Activated CD4-positive, alpha-beta T cell treated with anti-CD3 and anti-CD28 coated beads, Interleukin-2, amount 10 ng/mL, durations not matched to agents 24 days and 14 days (primary cell): ENCODE measurements at regions not wholly inside any gene's neighbourhood (a gene's known extent, or its start where the extent isn't known, plus 50 kb on each side); places are given as distances from the start of the nearest gene placed in this dataset.

Source experiments
- DNase-seq: peaks from one replicate; pipeline ENCODE4 v3.0.0; 2022
- H3K27ac Mint-ChIP-seq: one replicate; pipeline ENCODE4 v1.8.0; 2022; ENCODE audit warnings: mild to moderate bottlenecking, mixed read lengths
- H3K27me3 Mint-ChIP-seq: one replicate; pipeline ENCODE4 v1.8.0; 2022; ENCODE audit warnings: mixed read lengths
- H3K36me3 Mint-ChIP-seq: one replicate; pipeline ENCODE4 v1.8.0; 2022; ENCODE audit warnings: low read depth, mild to moderate bottlenecking, mixed read lengths
- H3K4me1 Mint-ChIP-seq: one replicate; pipeline ENCODE4 v1.8.0; 2021; ENCODE audit warnings: mixed read lengths
- H3K4me3 Mint-ChIP-seq: one replicate; pipeline ENCODE4 v1.8.0; 2022; ENCODE audit warnings: mild to moderate bottlenecking, moderate library complexity, mixed read lengths
- H3K9me3 Mint-ChIP-seq: one replicate; pipeline ENCODE4 v1.8.0; 2021; ENCODE audit warnings: mixed read lengths
- intact Hi-C: fragments of 100-400 bp; cut with micrococcal nuclease; formaldehyde crosslinking; loops from one replicate; pipeline ENCODE4 v1.15.1; 2023

DNA sequence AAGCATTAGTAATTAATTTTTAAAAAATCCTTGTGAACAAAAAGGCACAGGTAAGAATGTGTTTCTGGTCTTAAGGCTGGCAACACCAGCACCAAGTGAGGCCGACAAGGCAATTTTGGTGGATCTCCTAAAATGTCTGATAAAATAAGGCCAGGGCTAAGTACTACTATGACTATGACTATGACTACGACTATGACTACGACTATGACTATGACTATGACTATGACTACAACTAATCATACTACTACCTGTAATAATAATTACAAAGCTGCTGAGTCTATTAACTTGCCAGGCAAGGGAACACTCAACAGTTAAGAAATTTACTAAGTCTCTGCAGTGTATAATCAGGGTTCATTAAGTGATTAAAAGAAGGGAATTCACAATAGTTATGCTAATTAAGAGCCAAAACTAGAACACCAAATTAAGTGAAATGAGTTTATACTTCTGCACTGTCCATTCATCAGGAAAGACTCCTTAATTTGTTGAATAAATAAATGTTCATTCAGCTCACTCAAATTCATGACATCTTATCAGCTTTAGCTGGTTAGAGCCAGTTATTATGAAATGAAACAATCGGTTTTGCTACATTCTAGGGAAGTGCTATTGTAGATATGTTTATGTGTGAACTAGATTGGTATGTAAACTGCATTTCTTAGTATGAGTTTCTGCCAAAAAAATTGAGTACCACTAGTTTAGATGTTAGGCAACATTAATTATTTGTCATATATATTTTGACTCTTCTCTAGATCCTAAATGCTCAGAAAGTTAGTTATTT is 1626.2 kb upstream of the PCDH20 start:
- Mint-ChIP-seq H3K27ac (no peak overlapping the region), H3K36me3 (no peaks in the 10 kb centered on the region), H3K27me3 (no peaks in the 10 kb centered on the region), H3K4me1 (no peaks in the 10 kb centered on the region), H3K9me3 (peaks cover 8% of the 10 kb centered on the region), H3K4me3 (no peak overlapping the region)
- intact Hi-C loops: no loop called here
- no peak for DNase-seq

DNA sequence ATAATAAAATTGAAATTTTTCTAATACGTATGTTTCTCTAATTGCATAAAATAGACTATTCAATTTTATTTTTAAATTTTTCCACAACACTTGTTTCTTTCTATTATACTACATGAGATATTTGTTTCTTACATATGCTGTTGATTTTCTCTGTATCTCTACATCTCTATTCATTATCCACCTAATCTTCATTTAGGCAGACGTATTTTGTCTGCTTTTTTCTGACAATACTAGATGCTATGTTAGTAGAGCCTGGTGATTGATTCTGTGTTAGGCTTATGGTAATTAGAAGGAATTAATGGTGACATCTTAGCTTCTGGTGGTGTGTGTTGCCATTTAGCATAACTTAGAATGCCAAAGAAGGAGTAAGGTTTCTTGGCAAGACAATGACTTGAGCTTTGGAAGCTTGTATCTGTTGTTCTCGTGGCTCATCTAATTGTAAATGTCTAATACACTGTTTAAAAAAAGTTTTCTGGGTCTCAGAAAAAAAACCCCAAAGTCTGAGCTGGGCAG is 1610.7 kb upstream of the PCDH20 start:
- H3K27ac Mint-ChIP-seq: no peak overlapping the region
- DNase-seq: no peak
- H3K9me3 Mint-ChIP-seq: no peaks in the 10 kb centered on the region
- no peaks in the 10 kb centered on the region for H3K27me3 Mint-ChIP-seq
- no peak overlapping the region for H3K4me3 Mint-ChIP-seq
- H3K4me1 Mint-ChIP-seq: no peaks in the 10 kb centered on the region
- intact Hi-C loops: no loop called here
- H3K36me3 Mint-ChIP-seq: no peaks in the 10 kb centered on the region

DNA sequence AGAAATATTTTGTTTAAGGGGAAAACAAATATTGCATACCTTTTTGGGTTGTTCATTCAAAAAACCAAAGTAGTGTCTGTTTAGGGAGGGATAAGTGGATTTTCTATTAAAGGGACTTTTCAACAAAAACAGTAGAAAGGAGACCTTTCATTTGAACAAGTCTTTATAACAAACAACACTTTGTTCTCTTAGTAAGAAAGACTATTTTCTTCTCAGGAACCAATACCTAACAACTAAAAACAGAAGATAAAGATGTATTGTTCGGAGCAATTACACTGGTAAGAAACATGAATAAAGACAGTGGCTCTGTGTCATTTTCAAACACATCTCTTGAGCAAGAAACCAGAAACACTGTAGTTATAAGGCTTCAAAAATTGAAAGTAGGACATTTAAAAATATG is 1610.1 kb upstream of the PCDH20 start:
- Mint-ChIP-seq H3K27me3 (no peaks in the 10 kb centered on the region), H3K27ac (no peak overlapping the region), H3K36me3 (no peaks in the 10 kb centered on the region), H3K4me3 (no peak overlapping the region), H3K4me1 (no peaks in the 10 kb centered on the region), H3K9me3 (no peaks in the 10 kb centered on the region)
- DNase-seq: no peak
- intact Hi-C loops: no loop called here

DNA sequence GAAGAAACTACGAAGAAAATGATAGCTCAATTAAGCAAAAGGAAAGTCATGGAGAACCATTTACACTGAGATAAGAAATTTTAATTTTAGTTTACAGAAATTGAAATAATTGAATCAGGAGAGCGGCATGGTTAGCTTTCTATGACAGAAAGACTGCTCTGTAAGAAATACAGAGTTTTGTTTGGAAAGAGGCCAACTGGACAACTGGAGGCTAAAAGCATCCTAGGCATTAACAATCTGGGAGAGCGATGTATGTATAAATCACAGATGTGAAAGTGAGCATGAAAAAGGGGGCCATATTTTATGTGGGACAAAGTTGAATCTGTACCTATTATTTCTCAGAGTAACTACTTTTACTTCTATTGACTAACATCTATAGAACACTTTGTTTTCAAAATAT is 1608.8 kb upstream of the PCDH20 start:
- Mint-ChIP-seq H3K27ac (no peak overlapping the region), H3K27me3 (no peaks in the 10 kb centered on the region), H3K36me3 (no peaks in the 10 kb centered on the region), H3K4me3 (no peak overlapping the region), H3K9me3 (no peaks in the 10 kb centered on the region), H3K4me1 (no peaks in the 10 kb centered on the region)
- intact Hi-C loops: no loop called here
- no peak for DNase-seq

DNA sequence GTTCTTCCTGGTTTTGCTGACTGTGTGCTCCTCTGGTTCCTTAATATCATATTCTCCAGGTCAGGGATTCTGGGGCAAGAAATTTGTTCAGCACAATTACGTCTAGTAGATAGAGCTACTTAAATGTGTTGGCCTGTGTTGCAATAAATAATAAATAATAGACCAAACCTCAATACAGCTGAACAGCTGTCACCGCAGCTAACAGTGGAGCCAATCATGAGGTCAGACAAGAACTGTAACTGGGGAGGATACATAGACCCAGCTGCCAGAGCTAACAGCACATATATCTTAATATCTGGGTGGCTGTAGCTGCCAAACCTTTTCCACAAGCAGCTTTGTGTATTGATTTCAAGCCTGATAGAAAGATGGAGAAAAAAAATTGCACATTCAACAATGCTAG is 1596.3 kb upstream of the PCDH20 start:
- no peaks in the 10 kb centered on the region for H3K4me1 Mint-ChIP-seq
- intact Hi-C loops: no loop called here
- no peaks in the 10 kb centered on the region for H3K27me3 Mint-ChIP-seq
- no peak overlapping the region for H3K27ac Mint-ChIP-seq
- no peak overlapping the region for H3K4me3 Mint-ChIP-seq
- H3K9me3 Mint-ChIP-seq: peaks cover 15% of the 10 kb centered on the region
- DNase-seq: no peak
- H3K36me3 Mint-ChIP-seq: no peaks in the 10 kb centered on the region

DNA sequence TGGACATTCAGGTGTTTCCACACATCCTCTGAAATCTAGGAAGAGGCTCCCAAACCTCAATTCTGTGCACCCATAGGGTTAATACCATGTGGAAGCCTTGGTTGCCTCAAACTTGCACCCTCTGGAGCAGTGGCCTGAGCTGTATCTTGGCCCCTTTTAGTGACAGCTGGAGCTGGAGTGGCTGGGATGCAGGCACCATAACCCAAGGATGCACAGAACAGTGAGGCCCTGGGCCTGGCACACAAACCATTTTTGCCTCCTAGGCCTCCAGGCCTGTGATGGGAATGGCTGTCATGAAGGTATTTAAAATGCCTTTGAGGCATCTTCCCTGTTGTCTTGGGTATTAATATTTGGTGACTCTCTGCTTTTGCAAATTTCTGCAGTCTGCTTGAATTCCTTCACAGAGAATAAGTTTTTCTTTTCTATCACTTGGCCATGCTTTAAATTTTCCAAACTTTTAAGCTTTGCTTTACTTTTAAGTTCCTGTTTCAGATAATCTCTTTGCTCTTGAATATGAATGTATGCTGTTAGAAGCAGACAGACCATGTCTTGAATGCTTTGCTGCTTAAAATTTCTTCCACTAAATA is 1594.5 kb upstream of the PCDH20 start:
- no peak overlapping the region for H3K27ac Mint-ChIP-seq
- no peaks in the 10 kb centered on the region for H3K27me3 Mint-ChIP-seq
- peaks cover 15% of the 10 kb centered on the region for H3K9me3 Mint-ChIP-seq
- no peak for DNase-seq
- H3K4me3 Mint-ChIP-seq: no peak overlapping the region
- H3K4me1 Mint-ChIP-seq: no peaks in the 10 kb centered on the region
- no peaks in the 10 kb centered on the region for H3K36me3 Mint-ChIP-seq
- intact Hi-C loops: no loop called here

DNA sequence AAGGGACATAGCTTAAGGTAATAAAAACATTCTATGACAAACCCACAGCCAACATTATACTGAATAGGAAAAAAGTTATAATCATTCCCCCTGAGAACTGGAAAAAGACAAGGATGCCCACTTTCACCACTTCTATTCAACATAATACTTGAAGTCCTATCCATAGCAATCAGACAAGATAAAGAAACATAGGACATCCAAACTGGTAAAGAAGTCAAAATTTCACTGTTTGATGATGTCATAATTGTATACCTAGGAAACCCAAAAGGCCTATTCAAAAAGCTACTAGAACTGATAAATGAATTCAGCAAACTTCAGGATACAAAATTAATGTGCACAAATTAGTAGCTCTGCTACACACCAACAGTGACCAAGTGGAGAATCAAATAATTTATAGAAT is 1590.0 kb upstream of the PCDH20 start:
- no peaks in the 10 kb centered on the region for H3K36me3 Mint-ChIP-seq
- no peak overlapping the region for H3K27ac Mint-ChIP-seq
- H3K9me3 Mint-ChIP-seq: peaks cover 10% of the 10 kb centered on the region
- no peaks in the 10 kb centered on the region for H3K27me3 Mint-ChIP-seq
- no peak overlapping the region for H3K4me3 Mint-ChIP-seq
- H3K4me1 Mint-ChIP-seq: no peaks in the 10 kb centered on the region
- no peak for DNase-seq
- intact Hi-C loops: no loop called here

DNA sequence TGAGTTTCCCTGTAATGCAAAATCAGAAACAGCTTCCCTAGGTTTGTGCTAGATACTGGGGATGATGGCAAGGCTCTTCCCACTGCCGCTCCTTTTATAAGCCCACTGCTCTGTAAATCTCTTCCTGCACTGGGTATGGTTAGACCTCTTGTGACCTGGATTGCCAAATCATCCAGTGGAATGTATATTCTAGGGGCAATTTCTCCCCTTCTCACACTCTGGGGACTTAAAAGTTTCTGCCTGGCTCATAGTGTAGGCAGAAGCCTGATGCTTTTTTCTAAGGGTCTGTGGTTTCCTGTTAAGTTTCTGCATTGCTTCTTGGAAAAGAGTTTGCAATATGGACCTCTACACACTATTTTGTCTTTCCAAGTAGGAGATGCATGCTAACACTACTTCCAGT is 1582.0 kb upstream of the PCDH20 start:
- Mint-ChIP-seq H3K9me3 (peaks cover 6% of the 10 kb centered on the region), H3K4me3 (no peak overlapping the region), H3K27ac (no peak overlapping the region), H3K36me3 (no peaks in the 10 kb centered on the region), H3K27me3 (no peaks in the 10 kb centered on the region), H3K4me1 (no peaks in the 10 kb centered on the region)
- intact Hi-C loops: no loop called here
- DNase-seq: no peak

DNA sequence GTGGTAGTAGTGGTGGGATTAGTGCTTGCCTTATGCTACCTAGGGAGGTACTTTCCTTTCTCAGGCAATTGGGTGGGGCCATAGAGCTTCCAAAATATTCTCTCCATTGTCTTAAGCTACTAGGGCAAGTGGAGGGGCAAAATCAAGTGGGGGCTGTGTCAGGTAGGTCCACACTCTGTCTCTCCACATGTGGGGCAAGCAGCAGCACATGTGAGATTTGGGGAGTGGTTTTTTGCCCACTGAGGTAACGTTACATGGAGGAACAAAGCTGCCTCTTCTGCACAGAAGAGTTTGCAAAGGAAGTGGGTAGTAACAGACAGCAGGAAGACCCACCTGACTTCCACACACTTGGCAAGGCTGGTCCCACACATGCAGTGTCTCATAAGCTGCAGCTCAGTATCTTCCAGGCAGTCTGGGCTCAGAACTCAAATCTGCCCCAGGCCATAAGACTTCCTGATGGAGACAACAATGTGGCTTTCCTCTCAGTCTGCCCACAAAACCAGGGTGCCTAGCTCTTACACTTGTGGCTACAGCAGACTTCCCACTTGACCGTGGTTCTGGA is 1581.5 kb upstream of the PCDH20 start:
- intact Hi-C loops: no loop called here
- no peak overlapping the region for H3K27ac Mint-ChIP-seq
- H3K27me3 Mint-ChIP-seq: no peaks in the 10 kb centered on the region
- no peak for DNase-seq
- no peaks in the 10 kb centered on the region for H3K4me1 Mint-ChIP-seq
- no peaks in the 10 kb centered on the region for H3K36me3 Mint-ChIP-seq
- H3K4me3 Mint-ChIP-seq: no peak overlapping the region
- H3K9me3 Mint-ChIP-seq: peaks cover 6% of the 10 kb centered on the region

DNA sequence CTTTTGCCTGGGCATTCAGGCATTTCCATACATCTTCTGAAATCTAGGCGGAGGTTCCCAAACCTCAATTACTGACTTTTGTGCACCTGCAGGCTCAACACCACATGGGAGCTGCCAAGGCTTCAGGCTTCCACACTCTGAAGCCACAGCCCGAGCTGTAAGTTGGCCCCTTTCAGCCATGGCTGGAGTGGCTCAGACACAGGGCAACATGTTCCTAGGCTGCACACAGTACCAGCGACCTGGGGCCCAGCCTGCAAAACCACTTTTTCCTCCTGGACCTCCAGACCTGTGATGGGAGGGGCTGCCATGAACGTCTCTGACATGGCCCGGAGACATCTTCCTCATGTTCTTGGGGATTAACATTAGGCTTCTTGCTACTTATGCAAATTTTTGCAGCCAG is 1558.2 kb upstream of the PCDH20 start:
- H3K36me3 Mint-ChIP-seq: no peaks in the 10 kb centered on the region
- peaks cover 5% of the 10 kb centered on the region for H3K9me3 Mint-ChIP-seq
- H3K27me3 Mint-ChIP-seq: no peaks in the 10 kb centered on the region
- no peak overlapping the region for H3K27ac Mint-ChIP-seq
- no peaks in the 10 kb centered on the region for H3K4me1 Mint-ChIP-seq
- DNase-seq: no peak
- intact Hi-C loops: no loop called here
- H3K4me3 Mint-ChIP-seq: no peak overlapping the region

DNA sequence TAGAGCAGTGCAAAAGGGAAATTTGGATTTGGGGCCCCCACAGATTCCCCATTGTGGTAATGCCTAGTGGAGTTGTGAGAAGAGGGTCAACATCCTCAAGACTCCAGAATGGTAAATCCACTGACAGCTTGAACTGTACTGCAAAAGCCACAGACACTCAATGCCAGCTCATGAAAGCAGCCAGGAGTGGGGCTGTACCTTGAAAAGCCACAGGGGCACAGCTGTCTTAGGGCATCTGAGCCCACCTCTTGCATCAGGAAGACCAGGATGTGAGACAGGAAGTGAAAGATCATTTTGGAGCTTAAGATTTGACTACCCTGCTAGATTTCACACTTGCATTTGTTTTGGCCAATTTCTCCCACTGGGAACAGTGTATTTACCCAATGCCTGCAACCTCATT is 1548.9 kb upstream of the PCDH20 start:
- Mint-ChIP-seq H3K36me3 (no peaks in the 10 kb centered on the region), H3K27me3 (no peaks in the 10 kb centered on the region), H3K27ac (no peak overlapping the region), H3K4me3 (no peak overlapping the region), H3K9me3 (peaks cover 12% of the 10 kb centered on the region), H3K4me1 (no peaks in the 10 kb centered on the region)
- intact Hi-C loops: no loop called here
- DNase-seq: no peak

DNA sequence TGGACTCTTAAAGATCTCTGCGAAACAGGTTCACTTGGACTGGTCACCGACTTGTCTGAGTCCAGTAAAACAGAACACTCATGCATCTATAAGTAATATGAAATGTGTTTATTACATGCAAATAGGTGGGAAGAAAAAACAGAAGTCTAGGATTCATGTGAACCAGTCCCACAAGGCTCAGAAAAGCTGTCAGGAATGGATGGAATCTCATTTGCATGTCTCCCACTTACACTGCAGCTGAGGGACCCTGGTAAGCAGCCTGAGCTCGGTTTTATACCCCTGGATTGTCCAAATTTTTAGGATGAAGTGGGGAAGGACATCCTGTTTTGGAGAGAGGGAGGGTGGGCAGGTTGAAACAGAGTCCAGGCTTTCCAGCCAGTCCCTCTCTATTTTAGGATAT is 1545.1 kb upstream of the PCDH20 start:
- DNase-seq: no peak
- Mint-ChIP-seq H3K36me3 (no peaks in the 10 kb centered on the region), H3K4me1 (no peaks in the 10 kb centered on the region), H3K27me3 (no peaks in the 10 kb centered on the region), H3K4me3 (no peak overlapping the region), H3K27ac (no peak overlapping the region), H3K9me3 (peaks cover 12% of the 10 kb centered on the region)
- intact Hi-C loops: no loop called here

DNA sequence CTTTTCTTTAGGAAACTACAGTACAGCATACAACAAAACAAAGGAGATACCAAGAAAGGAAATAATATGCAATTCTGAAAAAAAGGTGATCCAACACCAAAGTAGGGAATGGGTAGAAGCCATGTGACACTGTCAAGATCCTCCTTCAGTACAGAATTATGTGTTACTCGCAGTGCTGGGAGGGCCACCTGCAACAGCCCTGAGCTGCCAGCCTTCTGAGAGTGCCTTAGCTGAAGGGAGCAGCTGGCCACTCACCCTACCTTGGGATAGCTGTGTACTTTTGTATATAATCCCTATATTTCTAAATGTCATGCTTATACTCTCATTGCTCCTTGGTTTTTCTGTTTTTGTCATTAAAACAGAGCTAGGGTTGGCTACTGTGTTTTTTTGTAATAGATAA is 1518.2 kb upstream of the PCDH20 start:
- intact Hi-C loops: no loop called here
- H3K27ac Mint-ChIP-seq: no peak overlapping the region
- no peaks in the 10 kb centered on the region for H3K9me3 Mint-ChIP-seq
- no peaks in the 10 kb centered on the region for H3K4me1 Mint-ChIP-seq
- no peak overlapping the region for H3K4me3 Mint-ChIP-seq
- no peaks in the 10 kb centered on the region for H3K36me3 Mint-ChIP-seq
- DNase-seq: no peak
- no peaks in the 10 kb centered on the region for H3K27me3 Mint-ChIP-seq

DNA sequence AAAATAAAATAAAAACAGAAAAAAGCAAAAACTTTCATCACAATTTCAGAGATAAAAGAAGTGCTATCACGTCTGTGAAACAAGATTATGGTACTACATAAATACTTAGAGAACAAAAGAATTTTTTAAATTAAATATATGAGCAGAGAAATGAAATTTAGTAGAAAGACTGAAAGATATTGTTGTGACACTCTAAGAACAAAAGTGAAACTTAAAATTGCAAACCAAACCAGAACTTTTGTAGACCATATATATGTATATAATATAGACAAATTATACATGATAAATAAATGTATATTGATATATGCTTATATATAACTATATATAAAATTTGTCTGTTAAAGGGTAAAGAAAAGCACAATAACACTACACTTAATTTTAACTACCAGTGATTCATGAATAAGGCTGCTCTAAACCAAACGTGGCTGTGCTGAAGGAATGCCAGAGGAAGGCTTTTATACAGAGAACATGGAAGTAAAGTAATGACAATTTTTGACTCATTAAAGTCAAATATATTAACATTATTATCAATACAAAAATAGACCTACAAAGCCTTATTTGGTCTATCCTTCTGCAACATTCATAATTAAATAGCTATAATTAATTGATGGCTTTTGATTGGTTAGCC is 1516.7 kb upstream of the PCDH20 start:
- Mint-ChIP-seq H3K4me3 (no peak overlapping the region), H3K9me3 (no peaks in the 10 kb centered on the region), H3K4me1 (no peaks in the 10 kb centered on the region), H3K27me3 (no peaks in the 10 kb centered on the region), H3K27ac (no peak overlapping the region), H3K36me3 (no peaks in the 10 kb centered on the region)
- intact Hi-C loops: no loop called here
- no peak for DNase-seq
